Endothelial cell of umbilical vein (primary cell): ENCODE measurements at regions not wholly inside any gene's neighbourhood (a gene's known extent, or its start where the extent isn't known, plus 50 kb on each side); places are given as distances from the start of the nearest gene placed in this dataset.

Experiments used
- BruUV-seq: library from RNA; stranded (reverse); fragments of 400-500 nt; replicated peaks from 2 replicates; lab custom pipeline; 2021; lab: Mats Ljungman, UMichigan
- CTCF ChIA-PET: fragments of 300-600, 350-600 bp; sonication (Branson Sonifier 250); formaldehyde crosslinking; loops from one replicate; lab custom pipeline; 2021; ENCODE audit warnings: antibody characterized with exemption, inconsistent platforms; lab: Charles Lee
- POLR2A ChIA-PET: fragments of 300-600, 350-600 bp; sonication (Branson Sonifier 250); formaldehyde crosslinking; loops from one replicate; lab custom pipeline; 2021; ENCODE audit warnings: antibody characterized with exemption, inconsistent platforms; lab: Charles Lee
- DNase-seq: peaks from one replicate; pipeline ENCODE4 v3.0.0-alpha.2; 2011; ENCODE audit warnings: low read depth, low spot score
- FAIRE-seq: peaks from 2 replicates; lab custom pipeline; 2011; peaks lifted over from hg19 to GRCh38; lab: Jason Lieb, UNC
- H2AFZ ChIP-seq: 2 replicates; pipeline ENCODE4 v1.6.0; 2012; ENCODE audit warnings: low read depth, low read length, control low read depth, inconsistent platforms
- H3K27ac ChIP-seq: 2 replicates; pipeline ENCODE4 v1.5.1; 2011; ENCODE audit warnings: low read depth, mild to moderate bottlenecking, control low read depth, low read length, moderate library complexity; ENCODE audit not compliant: insufficient read depth
- H3K27me3 ChIP-seq, 2 experiments: 2 replicates each; pipeline versions ENCODE4 v1.6.0 to v1.6.1; 2011; ENCODE audit warnings: low read length in 2 of 2, mixed read lengths in 1 of 2; ENCODE audit not compliant: control insufficient read depth in 2 of 2, insufficient read depth in 2 of 2
- H3K36me3 ChIP-seq, 2 experiments: 2 replicates in 1 of 2; 3 replicates in 1 of 2; pipeline ENCODE4 v1.5.1; 2011; ENCODE audit warnings: low read length in 2 of 2, mild to moderate bottlenecking in 1 of 2, moderate library complexity in 1 of 2; ENCODE audit not compliant: control insufficient read depth in 2 of 2, insufficient read depth in 2 of 2; ENCODE audit errors: extremely low read depth in 1 of 2
- H3K4me1 ChIP-seq: 3 replicates; pipeline ENCODE4 v1.5.1; 2011; ENCODE audit warnings: mild to moderate bottlenecking, low read length; ENCODE audit not compliant: control insufficient read depth, insufficient read depth; ENCODE audit errors: extremely low read depth
- H3K4me2 ChIP-seq: 2 replicates; pipeline ENCODE4 v1.6.1; 2011; ENCODE audit warnings: low read length, control low read depth, mixed read lengths; ENCODE audit not compliant: insufficient read depth
- H3K4me3 ChIP-seq, 3 experiments: fragments of 200-600 bp in 1 of 3; sonication (generic), shearing (Covaris generic) in 1 of 3; replicated peaks in 1 of 3; 2 replicates each; pipeline ENCODE4 v1.5.1; 2011 to 2016; ENCODE audit warnings: control low read depth in 3 of 3, low read length in 3 of 3, mild to moderate bottlenecking in 2 of 3, inconsistent platforms in 1 of 3, low read depth in 1 of 3, moderate library complexity in 1 of 3; ENCODE audit not compliant: insufficient read depth in 1 of 3
- H3K79me2 ChIP-seq: 2 replicates; pipeline ENCODE4 v1.6.0; 2012; ENCODE audit warnings: low read length, inconsistent platforms; ENCODE audit not compliant: control insufficient read depth, insufficient read depth
- H3K9ac ChIP-seq: replicated peaks from 2 replicates; pipeline ENCODE3; 2011; ENCODE audit warnings: low read length, control low read depth; ENCODE audit not compliant: insufficient read depth; ENCODE audit errors: extremely low read depth
- H3K9me1 ChIP-seq: replicated peaks from 3 replicates; pipeline ENCODE4 v1.6.0; 2011; ENCODE audit warnings: mild to moderate bottlenecking, low read length; ENCODE audit not compliant: control insufficient read depth, insufficient read depth; ENCODE audit errors: extremely low read depth
- H3K9me3 ChIP-seq: replicated peaks from 2 replicates; pipeline ENCODE4 v1.5.1; 2012; ENCODE audit warnings: low read length, inconsistent platforms; ENCODE audit not compliant: control insufficient read depth, insufficient read depth
- H4K20me1 ChIP-seq: replicated peaks from 2 replicates; pipeline ENCODE3; 2011; ENCODE audit warnings: mild to moderate bottlenecking, low read length; ENCODE audit not compliant: control insufficient read depth, insufficient read depth; ENCODE audit errors: extremely low read depth
- EZH2 ChIP-seq: IDR thresholded peaks from 2 replicates; pipeline ENCODE4 v1.6.1; 2012; ENCODE audit warnings: borderline replicate concordance, low read depth, mild to moderate bottlenecking, moderate library complexity, low read length, inconsistent platforms; ENCODE audit not compliant: severe bottlenecking
- FOS ChIP-seq: IDR thresholded peaks from 2 replicates; pipeline ENCODE4 v1.6.1; 2011; ENCODE audit warnings: mild to moderate bottlenecking, low read length, moderate library complexity, borderline replicate concordance; ENCODE audit not compliant: insufficient read depth
- GATA2 ChIP-seq: IDR thresholded peaks from 2 replicates; pipeline ENCODE4 v1.7.0; 2011; ENCODE audit warnings: low read depth, mild to moderate bottlenecking, moderate library complexity, mixed read lengths, low read length; ENCODE audit not compliant: insufficient read length, insufficient read depth
- JUN ChIP-seq: IDR thresholded peaks from 2 replicates; pipeline ENCODE4 v1.6.1; 2011; ENCODE audit warnings: borderline replicate concordance, low read depth; ENCODE audit not compliant: insufficient read length, insufficient read depth
- MYC ChIP-seq: IDR thresholded peaks from one replicate; pipeline ENCODE4 v1.6.1; 2011; ENCODE audit warnings: mild to moderate bottlenecking, low read depth, low read length
- POLR2A ChIP-seq: IDR thresholded peaks from 2 replicates; pipeline ENCODE4 v1.6.1; 2012; ENCODE audit warnings: low read depth, mild to moderate bottlenecking, control low read depth, low read length
- POLR2AphosphoS5 ChIP-seq: IDR thresholded peaks from 2 replicates; pipeline ENCODE4 v1.6.1; 2012; ENCODE audit warnings: low read depth, mild to moderate bottlenecking, control low read depth, low read length, moderate library complexity; ENCODE audit not compliant: insufficient read depth
- dilution Hi-C: fragments of 300-500 bp; cut with MboI; formaldehyde crosslinking; loops from one replicate; pipeline ENCODE4 v1.15.0; 2019; ENCODE audit warnings: low sequenced_read_pairs; ENCODE audit not compliant: extremely low pct_ligation_motif_present
- intact Hi-C: fragments of 100-400 bp; cut with micrococcal nuclease; formaldehyde crosslinking; loops from one replicate; pipeline ENCODE4 v1.10.0; 2022
- TF ChIP-seq, protein P1 (sequence below), 2 donors: IDR thresholded peaks; 1 replicate in 1 of 2; 2 replicates in 1 of 2; pipeline ENCODE4 v1.5.1; 2011; ENCODE audit warnings: low read length in 2 of 2, mild to moderate bottlenecking in 2 of 2, moderate library complexity in 2 of 2, control low read depth in 1 of 2, inconsistent platforms in 1 of 2, low read depth in 1 of 2; ENCODE audit not compliant: insufficient read depth in 1 of 2; ENCODE audit errors: extremely low read depth in 1 of 2
- TF ChIP-seq, protein P2 (sequence below): IDR thresholded peaks from 2 replicates; pipeline ENCODE4 v1.6.1; 2011; ENCODE audit not compliant: insufficient read depth, insufficient read length

DNA sequence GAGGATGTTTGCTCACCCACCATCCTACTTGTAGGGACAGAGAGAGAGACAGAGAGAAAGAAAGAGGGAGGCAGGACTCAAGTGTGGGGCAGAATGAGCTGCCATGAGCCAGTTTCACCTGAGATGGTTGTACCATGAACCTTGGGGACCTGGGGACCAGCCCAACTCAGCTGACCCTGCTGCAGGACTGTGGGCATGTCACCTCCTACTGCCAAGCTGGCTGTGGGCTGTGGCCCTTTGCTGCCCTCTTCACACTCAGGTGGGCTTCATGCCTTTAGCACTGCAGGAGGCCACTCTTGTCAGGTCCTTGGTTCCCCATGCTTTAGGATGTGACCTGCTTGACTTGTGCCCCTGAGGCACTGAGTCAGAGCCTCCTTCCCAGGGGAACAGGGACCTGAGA lies 108.2 kb upstream of the PCBD1 start:
- Histone ChIP-seq H3K9ac (no peak overlapping the region), H3K9me1 (no peaks in the 10 kb centered on the region), H2AFZ (no peak overlapping the region), H3K79me2 (no peaks in the 10 kb centered on the region), H3K27me3 (peaks cover 2 to 12% of the 10 kb centered on the region in 2 experiments), H3K4me1 (no peaks in the 10 kb centered on the region), H3K4me2 (no peak overlapping the region), H4K20me1 (no peaks in the 10 kb centered on the region), H3K4me3 (no peak overlapping the region), H3K27ac (no peak overlapping the region), H3K9me3 (no peaks in the 10 kb centered on the region), H3K36me3 (no peaks in the 10 kb centered on the region)
- no TSS peak for BruUV-seq
- POLR2A ChIA-PET: no interaction called here
- CTCF ChIA-PET: interaction anchor here (0.9 kb wide), 1 partner anchor 72 kb away, joined by 3 read pairs; no protein-coding TSS in a partner anchor
- dilution Hi-C loops (no loop called here), intact Hi-C loops (no loop called here)
- no peak for DNase-seq
- no peak for FAIRE-seq
- no peak for TF ChIP-seq MYC
- no peak for TF ChIP-seq GATA2
- no peak for TF ChIP-seq EZH2
- no peak for TF ChIP-seq FOS
- TF ChIP-seq JUN: no peak
- TF ChIP-seq, protein P1, sequence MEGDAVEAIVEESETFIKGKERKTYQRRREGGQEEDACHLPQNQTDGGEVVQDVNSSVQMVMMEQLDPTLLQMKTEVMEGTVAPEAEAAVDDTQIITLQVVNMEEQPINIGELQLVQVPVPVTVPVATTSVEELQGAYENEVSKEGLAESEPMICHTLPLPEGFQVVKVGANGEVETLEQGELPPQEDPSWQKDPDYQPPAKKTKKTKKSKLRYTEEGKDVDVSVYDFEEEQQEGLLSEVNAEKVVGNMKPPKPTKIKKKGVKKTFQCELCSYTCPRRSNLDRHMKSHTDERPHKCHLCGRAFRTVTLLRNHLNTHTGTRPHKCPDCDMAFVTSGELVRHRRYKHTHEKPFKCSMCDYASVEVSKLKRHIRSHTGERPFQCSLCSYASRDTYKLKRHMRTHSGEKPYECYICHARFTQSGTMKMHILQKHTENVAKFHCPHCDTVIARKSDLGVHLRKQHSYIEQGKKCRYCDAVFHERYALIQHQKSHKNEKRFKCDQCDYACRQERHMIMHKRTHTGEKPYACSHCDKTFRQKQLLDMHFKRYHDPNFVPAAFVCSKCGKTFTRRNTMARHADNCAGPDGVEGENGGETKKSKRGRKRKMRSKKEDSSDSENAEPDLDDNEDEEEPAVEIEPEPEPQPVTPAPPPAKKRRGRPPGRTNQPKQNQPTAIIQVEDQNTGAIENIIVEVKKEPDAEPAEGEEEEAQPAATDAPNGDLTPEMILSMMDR (IDR thresholded peaks at IDR 0.05; ENCODE audit: extremely low read depth in 1 of 2, insufficient read depth in 1 of 2, low read depth in 1 of 2, low read length in 2 of 2): no peak
- TF ChIP-seq, protein P2, sequence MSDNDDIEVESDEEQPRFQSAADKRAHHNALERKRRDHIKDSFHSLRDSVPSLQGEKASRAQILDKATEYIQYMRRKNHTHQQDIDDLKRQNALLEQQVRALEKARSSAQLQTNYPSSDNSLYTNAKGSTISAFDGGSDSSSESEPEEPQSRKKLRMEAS: no peak
- no peak for TF ChIP-seq POLR2AphosphoS5
- no peak for TF ChIP-seq POLR2A
